Loucy (cell line): ENCODE measurements at regions not wholly inside any gene's neighbourhood (a gene's known extent, or its start where the extent isn't known, plus 50 kb on each side); places are given as distances from the start of the nearest gene placed in this dataset.

Experiments
- H2AFZ ChIP-seq: fragments of 200-600 bp; sonication (generic); 2 replicates; pipeline ENCODE4 v1.6.0; 2016; ENCODE audit warnings: antibody characterized with exemption, mild to moderate bottlenecking, low read length, moderate library complexity
- H3F3A ChIP-seq: fragments of 200-600 bp; 2 replicates; pipeline ENCODE4 v1.6.0; 2016; ENCODE audit warnings: antibody characterized with exemption, low read depth, mild to moderate bottlenecking
- H3K27me3 ChIP-seq: fragments of 200-600 bp; sonication (generic); 2 replicates; pipeline ENCODE4 v1.6.1; 2014; ENCODE audit warnings: low read length, mild to moderate bottlenecking; ENCODE audit not compliant: insufficient read depth, poor library complexity, severe bottlenecking
- H3K36me3 ChIP-seq: fragments of 200-600 bp; sonication (generic); 2 replicates; pipeline ENCODE4 v1.6.1; 2016; ENCODE audit warnings: low read length; ENCODE audit not compliant: insufficient read depth
- H3K4me1 ChIP-seq: fragments of 200-600 bp; sonication (generic); 2 replicates; pipeline ENCODE4 v1.5.1; 2014; ENCODE audit warnings: low read length, mild to moderate bottlenecking; ENCODE audit not compliant: insufficient read depth, poor library complexity, severe bottlenecking
- H3K4me2 ChIP-seq: fragments of 200-600 bp; sonication (generic); 2 replicates; pipeline ENCODE4 v1.6.0; 2014; ENCODE audit warnings: antibody characterized with exemption, low read length, low read depth, mild to moderate bottlenecking; ENCODE audit not compliant: poor library complexity, severe bottlenecking
- H3K4me3 ChIP-seq: fragments of 200-600 bp; sonication (generic); 2 replicates; pipeline ENCODE4 v1.5.1; 2014; ENCODE audit warnings: low read length, mild to moderate bottlenecking, mixed read lengths; ENCODE audit not compliant: poor library complexity, severe bottlenecking
- H3K79me2 ChIP-seq: fragments of 200-600 bp; sonication (generic); 2 replicates; pipeline ENCODE4 v1.6.1; 2014; ENCODE audit warnings: low read length; ENCODE audit not compliant: insufficient read depth
- H3K9ac ChIP-seq: fragments of 200-600 bp; sonication (generic); 2 replicates; pipeline ENCODE4 v1.6.0; 2014; ENCODE audit warnings: mild to moderate bottlenecking, low read depth, low read length, moderate library complexity; ENCODE audit not compliant: poor library complexity, severe bottlenecking
- H3K9me2 ChIP-seq: fragments of 200-600 bp; sonication (generic); replicated peaks from 2 replicates; pipeline ENCODE4 v1.6.1; 2016; ENCODE audit warnings: low read depth, low read length, mixed read lengths
- H3K9me3 ChIP-seq: fragments of 200-600 bp; sonication (generic); 2 replicates; pipeline ENCODE4 v1.6.1; 2014; ENCODE audit warnings: mild to moderate bottlenecking, antibody characterized with exemption, low read length, low read depth; ENCODE audit not compliant: insufficient read depth
- H4K20me1 ChIP-seq: fragments of 200-600 bp; sonication (generic); 2 replicates; pipeline ENCODE4 v1.6.0; 2014; ENCODE audit warnings: antibody characterized with exemption, low read length, mild to moderate bottlenecking; ENCODE audit not compliant: insufficient read depth, poor library complexity, severe bottlenecking
- EZH2phosphoT487 ChIP-seq: fragments of 200-600 bp; IDR thresholded peaks from 2 replicates; pipeline ENCODE4 v1.6.1; 2018; ENCODE audit warnings: antibody characterized with exemption, mild to moderate bottlenecking, moderate library complexity, borderline replicate concordance
- TF ChIP-seq, protein P1 (sequence below): fragments of 200-600 bp; sonication (generic); conservative IDR thresholded peaks from 2 replicates; pipeline ENCODE4 v1.5.1; 2014; ENCODE audit warnings: mild to moderate bottlenecking, antibody characterized with exemption, low read length

- Histone ChIP-seq H3K9me3 (no peaks in the 10 kb centered on the region), H3K9me2 (no peaks in the 10 kb centered on the region), H3K9ac (no peak overlapping the region), H3K4me3 (no peak overlapping the region), H3K4me2 (no peak overlapping the region), H3F3A (no peaks in the 10 kb centered on the region), H3K4me1 (no peaks in the 10 kb centered on the region), H4K20me1 (no peaks in the 10 kb centered on the region), H3K36me3 (no peaks in the 10 kb centered on the region), H2AFZ (no peak overlapping the region), H3K27me3 (no peaks in the 10 kb centered on the region), H3K79me2 (no peaks in the 10 kb centered on the region)
- no peak for TF ChIP-seq EZH2phosphoT487
- TF ChIP-seq, protein P1, sequence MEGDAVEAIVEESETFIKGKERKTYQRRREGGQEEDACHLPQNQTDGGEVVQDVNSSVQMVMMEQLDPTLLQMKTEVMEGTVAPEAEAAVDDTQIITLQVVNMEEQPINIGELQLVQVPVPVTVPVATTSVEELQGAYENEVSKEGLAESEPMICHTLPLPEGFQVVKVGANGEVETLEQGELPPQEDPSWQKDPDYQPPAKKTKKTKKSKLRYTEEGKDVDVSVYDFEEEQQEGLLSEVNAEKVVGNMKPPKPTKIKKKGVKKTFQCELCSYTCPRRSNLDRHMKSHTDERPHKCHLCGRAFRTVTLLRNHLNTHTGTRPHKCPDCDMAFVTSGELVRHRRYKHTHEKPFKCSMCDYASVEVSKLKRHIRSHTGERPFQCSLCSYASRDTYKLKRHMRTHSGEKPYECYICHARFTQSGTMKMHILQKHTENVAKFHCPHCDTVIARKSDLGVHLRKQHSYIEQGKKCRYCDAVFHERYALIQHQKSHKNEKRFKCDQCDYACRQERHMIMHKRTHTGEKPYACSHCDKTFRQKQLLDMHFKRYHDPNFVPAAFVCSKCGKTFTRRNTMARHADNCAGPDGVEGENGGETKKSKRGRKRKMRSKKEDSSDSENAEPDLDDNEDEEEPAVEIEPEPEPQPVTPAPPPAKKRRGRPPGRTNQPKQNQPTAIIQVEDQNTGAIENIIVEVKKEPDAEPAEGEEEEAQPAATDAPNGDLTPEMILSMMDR = no peak
Observed at GRCh38 chr7:52260046-52260665, 775.3 kb upstream of the POM121L12 start.

- H3K79me2 ChIP-seq = no peaks in the 10 kb centered on the region
- H4K20me1 ChIP-seq = no peaks in the 10 kb centered on the region
- H3K9me3 ChIP-seq = no peaks in the 10 kb centered on the region
- H3K36me3 ChIP-seq = no peaks in the 10 kb centered on the region
- TF ChIP-seq, protein P1 = no peak
- no peak for TF ChIP-seq EZH2phosphoT487
- H3K4me2 ChIP-seq = no peak overlapping the region
- H3K9me2 ChIP-seq = no peaks in the 10 kb centered on the region
- no peak overlapping the region for H3K9ac ChIP-seq
- H3K4me3 ChIP-seq = no peak overlapping the region
- no peaks in the 10 kb centered on the region for H3F3A ChIP-seq
- H3K27me3 ChIP-seq = no peaks in the 10 kb centered on the region
- H3K4me1 ChIP-seq = no peaks in the 10 kb centered on the region
- no peak overlapping the region for H2AFZ ChIP-seq
Observed at GRCh38 chr7:52257890-52258289, 777.5 kb upstream of the POM121L12 start.

DNA sequence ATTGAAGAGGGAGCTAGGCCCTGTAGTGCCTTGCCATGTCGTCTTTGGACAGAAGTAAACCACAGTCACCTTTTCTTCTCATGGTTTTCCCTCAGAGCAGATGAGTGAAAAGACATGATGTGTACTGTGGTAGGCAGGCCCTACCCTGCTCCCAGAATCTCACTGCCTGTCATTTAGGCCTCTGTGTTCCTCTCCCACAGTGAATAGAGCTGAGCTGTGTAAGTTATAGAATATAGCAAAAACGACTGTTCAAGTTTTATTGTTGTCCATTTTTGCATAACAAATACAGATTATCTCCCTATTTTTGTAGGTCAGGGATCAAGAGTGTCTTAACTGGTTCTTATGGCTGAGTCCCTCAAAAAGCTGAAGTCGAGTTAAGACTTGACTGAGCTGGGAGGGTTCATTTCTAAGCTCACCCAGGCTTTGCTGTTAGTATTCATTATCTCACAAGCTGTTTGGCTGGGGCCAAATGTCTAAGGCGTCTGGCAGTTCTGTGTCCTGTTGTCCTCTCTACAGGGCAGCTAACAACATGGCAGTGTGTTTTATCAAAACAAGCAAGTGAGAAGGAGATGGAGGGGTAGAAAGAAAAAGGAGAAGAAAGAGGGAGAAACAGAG, 780.9 kb upstream of the POM121L12 start:
- Histone ChIP-seq H3K27me3 (no peaks in the 10 kb centered on the region), H3K4me1 (no peaks in the 10 kb centered on the region), H3K9me2 (no peaks in the 10 kb centered on the region), H3F3A (no peaks in the 10 kb centered on the region), H4K20me1 (no peaks in the 10 kb centered on the region), H3K9me3 (no peaks in the 10 kb centered on the region), H3K4me2 (no peak overlapping the region), H3K4me3 (no peak overlapping the region), H3K36me3 (no peaks in the 10 kb centered on the region), H3K79me2 (no peaks in the 10 kb centered on the region), H2AFZ (no peak overlapping the region), H3K9ac (no peak overlapping the region)
- TF ChIP-seq, protein P1 = no peak
- TF ChIP-seq EZH2phosphoT487 = no peak
